HepG2 (cell line): ENCODE measurements at regions not wholly inside any gene's neighbourhood (a gene's known extent, or its start where the extent isn't known, plus 50 kb on each side); places are given as distances from the start of the nearest gene placed in this dataset.

Experiments used
- ATAC-seq: fragments of 200-7000 bp; cut with Tn5 transposase; 3 replicates; pipeline ENCODE4 v1.9.1; 2020; ENCODE audit warnings: mild to moderate bottlenecking, moderate library complexity
- BruUV-seq: library from RNA; stranded (reverse); fragments of 400-500 nt; replicated peaks from 2 replicates; lab custom pipeline; 2021; lab: Mats Ljungman, UMichigan
- CTCF ChIA-PET: fragments of 300-600 bp; formaldehyde crosslinking; extraction: SDS; loops from one replicate; lab custom pipeline; 2021; ENCODE audit warnings: low total read pairs, inconsistent platforms, low intra/inter-chr PET ratio; lab: Yijun Ruan, JAX
- POLR2A ChIA-PET: fragments of 350-600 bp; sonication (Branson Sonifier 250); formaldehyde crosslinking; loops from one replicate; lab custom pipeline; 2020; ENCODE audit warnings: antibody characterized with exemption, inconsistent platforms; lab: Yijun Ruan, JAX
- DNase-seq: peaks from one replicate; pipeline ENCODE4 v3.0.0-alpha.2; 2015; ENCODE audit warnings: low spot score
- FAIRE-seq: peaks from 3 replicates; lab custom pipeline; 2011; peaks lifted over from hg19 to GRCh38; lab: Jason Lieb, UNC
- H2AFZ ChIP-seq: one replicate; pipeline ENCODE4 v1.6.1; 2011; ENCODE audit warnings: low read length, inconsistent platforms
- H3K27ac ChIP-seq: fragments of 300-600 bp; 3 replicates; pipeline ENCODE4 v1.8.0; 2011; ENCODE audit warnings: mixed run types, mild to moderate bottlenecking, mixed read lengths, low read length, inconsistent platforms; ENCODE audit not compliant: insufficient read depth; ENCODE audit errors: extremely low read length
- H3K27me3 ChIP-seq, 2 experiments: fragments of 200-600 bp in 1 of 2; 2 replicates in 1 of 2; 3 replicates in 1 of 2; pipeline versions ENCODE4 v1.6.0 to v1.8.0; 2011; ENCODE audit warnings: low read length in 2 of 2, mild to moderate bottlenecking in 2 of 2, moderate library complexity in 2 of 2, inconsistent platforms in 1 of 2; ENCODE audit not compliant: insufficient read depth in 2 of 2, control insufficient read depth in 1 of 2
- H3K36me3 ChIP-seq, 2 experiments: fragments of 200-600 bp in 1 of 2; replicated peaks in 1 of 2; 2 replicates in 1 of 2; 3 replicates in 1 of 2; pipeline versions ENCODE4 v1.5.1 to v1.8.0; 2011; ENCODE audit warnings: low read length in 2 of 2, inconsistent platforms in 1 of 2; ENCODE audit not compliant: insufficient read depth in 2 of 2, control insufficient read depth in 1 of 2
- H3K4me1 ChIP-seq: 2 replicates; pipeline ENCODE4 v1.5.1; 2012; ENCODE audit warnings: low read length, inconsistent platforms; ENCODE audit not compliant: insufficient read depth
- H3K4me2 ChIP-seq: 2 replicates; pipeline ENCODE4 v1.6.0; 2011; ENCODE audit warnings: low read depth, low read length, inconsistent platforms
- H3K4me3 ChIP-seq, 3 experiments: fragments of 200-600 bp in 1 of 3; sonication (generic), shearing (Covaris generic) in 1 of 3; replicated peaks in 1 of 3; 2 replicates each; pipeline ENCODE4 v1.5.1; 2011 to 2016; ENCODE audit warnings: low read length in 3 of 3, inconsistent platforms in 2 of 3, low read depth in 2 of 3, mild to moderate bottlenecking in 2 of 3, control low read depth in 1 of 3, mixed read lengths in 1 of 3; ENCODE audit not compliant: insufficient read depth in 1 of 3
- H3K79me2 ChIP-seq: one replicate; pipeline ENCODE4 v1.6.1; 2011; ENCODE audit warnings: low read length, inconsistent platforms; ENCODE audit not compliant: insufficient read depth
- H3K9ac ChIP-seq: 2 replicates; pipeline ENCODE4 v1.6.0; 2011; ENCODE audit warnings: mild to moderate bottlenecking, low read depth, low read length, inconsistent platforms; ENCODE audit not compliant: insufficient read depth
- H3K9me3 ChIP-seq: 2 replicates; pipeline ENCODE4 v1.5.1; 2012; ENCODE audit warnings: mild to moderate bottlenecking, low read length
- H4K20me1 ChIP-seq: 2 replicates; pipeline ENCODE4 v1.6.0; 2011; ENCODE audit warnings: inconsistent platforms, mild to moderate bottlenecking, low read length, moderate library complexity; ENCODE audit not compliant: insufficient read depth
- AHR ChIP-seq: IDR thresholded peaks from 2 replicates; pipeline ENCODE4 v1.6.1; 2018; ENCODE audit warnings: missing genetic modification reagents, missing compliant biosample characterization
- BORCS8-MEF2B ChIP-seq: sonication (generic); formaldehyde crosslinking; IDR thresholded peaks from 2 replicates; pipeline ENCODE4 v1.8.0; 2022; ENCODE audit warnings: mild to moderate bottlenecking, missing genetic modification reagents
- HNRNPLL ChIP-seq: fragments of 200-400 bp; formaldehyde crosslinking; IDR thresholded peaks from 2 replicates; pipeline ENCODE4 v1.6.1; 2017; ENCODE audit warnings: mild to moderate bottlenecking, low read depth, low read length; ENCODE audit not compliant: poor library complexity, severe bottlenecking
- IKZF1 ChIP-seq: fragments of 450-650 bp; IDR thresholded peaks from 2 replicates; pipeline ENCODE4 v1.7.1; 2016
- NAIF1 ChIP-seq: sonication (generic); formaldehyde crosslinking; IDR thresholded peaks from 2 replicates; pipeline ENCODE4 v1.5.0; 2020; ENCODE audit warnings: mild to moderate bottlenecking, missing genetic modification reagents, borderline replicate concordance
- POLR2AphosphoS2 ChIP-seq: IDR thresholded peaks from 2 replicates; pipeline ENCODE4 v1.6.1; 2011; ENCODE audit warnings: low read depth, low read length, improper control_type of control experiment
- RBAK ChIP-seq: sonication (generic); formaldehyde crosslinking; IDR thresholded peaks from 2 replicates; pipeline ENCODE4 v1.5.1; 2020; ENCODE audit warnings: mild to moderate bottlenecking, missing genetic modification reagents
- ZFP82 ChIP-seq: sonication (generic); formaldehyde crosslinking; IDR thresholded peaks from 2 replicates; pipeline ENCODE4 v1.5.1; 2020; ENCODE audit warnings: mild to moderate bottlenecking, missing genetic modification reagents, borderline replicate concordance
- ZNF343 ChIP-seq: sonication (generic); formaldehyde crosslinking; IDR thresholded peaks from 2 replicates; pipeline ENCODE4 v1.4.0; 2020; ENCODE audit warnings: mild to moderate bottlenecking, missing genetic modification reagents
- ZNF350 ChIP-seq: sonication (generic); formaldehyde crosslinking; IDR thresholded peaks from 2 replicates; pipeline ENCODE4 v1.4.0; 2020; ENCODE audit warnings: mild to moderate bottlenecking, low read depth, missing genetic modification reagents, borderline replicate concordance
- ZNF713 ChIP-seq: sonication (generic); formaldehyde crosslinking; IDR thresholded peaks from 2 replicates; pipeline ENCODE4 v1.4.0; 2020; ENCODE audit warnings: mild to moderate bottlenecking, missing genetic modification reagents
- ZNF766 ChIP-seq: sonication (generic); formaldehyde crosslinking; IDR thresholded peaks from 2 replicates; pipeline ENCODE4 v1.5.0; 2020; ENCODE audit warnings: missing genetic modification reagents, borderline replicate concordance
- ZNF792 ChIP-seq: IDR thresholded peaks from 2 replicates; pipeline ENCODE4 v1.6.1; 2016
- ZNF841 ChIP-seq: sonication (generic); formaldehyde crosslinking; IDR thresholded peaks from 2 replicates; pipeline ENCODE4 v1.8.1; 2023; ENCODE audit warnings: missing genetic modification reagents, borderline replicate concordance
- ZNF883 ChIP-seq: sonication (generic); formaldehyde crosslinking; IDR thresholded peaks from 2 replicates; pipeline ENCODE4 v1.5.1; 2020; ENCODE audit warnings: mild to moderate bottlenecking, missing genetic modification reagents; ENCODE audit errors: not compliant biosample characterization
- WGBS: methylation state at CpG from one replicate; pipeline ENCODE4 v1.1.6; 2017; ENCODE audit warnings: low lambda C conversion rate; 5-methylcytosine and 5-hydroxymethylcytosine counted together
- in situ Hi-C: cut with HindIII; loops from 2 replicates; pipeline ENCODE4 v1.10.0; 2017; ENCODE audit warnings: low pct_unique_long_range_greater_than_20kb; ENCODE audit not compliant: extremely low pct_ligation_motif_present
- intact Hi-C: fragments of 100-400 bp; cut with micrococcal nuclease; formaldehyde crosslinking; loops from one replicate; pipeline ENCODE4 v1.10.0; 2022; ENCODE audit not compliant: unreplicated experiment
- TF ChIP-seq, protein P1 (sequence below): sonication (generic); formaldehyde crosslinking; IDR thresholded peaks from 2 replicates; pipeline ENCODE4 v1.8.1; 2023; ENCODE audit warnings: mild to moderate bottlenecking, missing genetic modification reagents
- TF ChIP-seq, protein P2 (sequence below): sonication (generic); formaldehyde crosslinking; IDR thresholded peaks from 2 replicates; pipeline ENCODE4 v1.4.0; 2020; ENCODE audit warnings: missing genetic modification reagents, borderline replicate concordance

DNA sequence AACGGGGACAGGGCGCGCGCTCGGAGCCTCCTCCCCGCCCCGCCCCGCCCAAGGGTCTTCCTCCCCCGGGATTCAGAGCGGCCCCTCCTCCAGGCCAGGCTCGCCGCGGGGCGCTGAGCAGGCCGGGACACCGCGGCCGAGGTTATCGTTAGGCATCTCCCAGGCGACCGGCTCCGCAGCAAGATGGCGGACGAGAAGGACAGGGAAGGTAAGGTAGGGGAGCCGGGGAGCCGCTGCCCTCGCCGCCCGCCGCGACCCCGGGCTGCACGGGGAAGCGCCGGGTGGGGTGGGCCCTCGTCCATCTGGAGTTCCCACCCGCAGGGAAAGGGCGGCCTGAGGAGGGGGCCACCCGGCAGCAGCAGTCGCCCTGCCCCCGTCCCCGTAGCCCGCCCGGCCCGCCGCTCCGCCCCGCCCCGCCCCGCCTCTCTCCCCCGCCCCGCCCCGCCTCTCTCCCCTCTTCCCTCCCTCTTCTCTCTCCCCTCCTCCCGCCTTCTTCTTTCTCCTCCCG is 105.9 kb upstream of the HNRNPU start (continued):
- TF ChIP-seq NAIF1 (CRISPR knock-in tag) (0 out of 2 replicates have a peak, but pooled peaks have one; percentile 65), ZNF713 (CRISPR knock-in tag) (no peak), POLR2AphosphoS2 (no peak), AHR (no peak), ZNF841 (0 out of 2 replicates have a peak, but pooled peaks have one; percentile 8), IKZF1 (no peak), ZNF350 (CRISPR knock-in tag) (no peak)
- TF ChIP-seq, protein P1, sequence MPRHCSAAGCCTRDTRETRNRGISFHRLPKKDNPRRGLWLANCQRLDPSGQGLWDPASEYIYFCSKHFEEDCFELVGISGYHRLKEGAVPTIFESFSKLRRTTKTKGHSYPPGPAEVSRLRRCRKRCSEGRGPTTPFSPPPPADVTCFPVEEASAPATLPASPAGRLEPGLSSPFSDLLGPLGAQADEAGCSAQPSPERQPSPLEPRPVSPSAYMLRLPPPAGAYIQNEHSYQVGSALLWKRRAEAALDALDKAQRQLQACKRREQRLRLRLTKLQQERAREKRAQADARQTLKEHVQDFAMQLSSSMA, result no peak

DNA sequence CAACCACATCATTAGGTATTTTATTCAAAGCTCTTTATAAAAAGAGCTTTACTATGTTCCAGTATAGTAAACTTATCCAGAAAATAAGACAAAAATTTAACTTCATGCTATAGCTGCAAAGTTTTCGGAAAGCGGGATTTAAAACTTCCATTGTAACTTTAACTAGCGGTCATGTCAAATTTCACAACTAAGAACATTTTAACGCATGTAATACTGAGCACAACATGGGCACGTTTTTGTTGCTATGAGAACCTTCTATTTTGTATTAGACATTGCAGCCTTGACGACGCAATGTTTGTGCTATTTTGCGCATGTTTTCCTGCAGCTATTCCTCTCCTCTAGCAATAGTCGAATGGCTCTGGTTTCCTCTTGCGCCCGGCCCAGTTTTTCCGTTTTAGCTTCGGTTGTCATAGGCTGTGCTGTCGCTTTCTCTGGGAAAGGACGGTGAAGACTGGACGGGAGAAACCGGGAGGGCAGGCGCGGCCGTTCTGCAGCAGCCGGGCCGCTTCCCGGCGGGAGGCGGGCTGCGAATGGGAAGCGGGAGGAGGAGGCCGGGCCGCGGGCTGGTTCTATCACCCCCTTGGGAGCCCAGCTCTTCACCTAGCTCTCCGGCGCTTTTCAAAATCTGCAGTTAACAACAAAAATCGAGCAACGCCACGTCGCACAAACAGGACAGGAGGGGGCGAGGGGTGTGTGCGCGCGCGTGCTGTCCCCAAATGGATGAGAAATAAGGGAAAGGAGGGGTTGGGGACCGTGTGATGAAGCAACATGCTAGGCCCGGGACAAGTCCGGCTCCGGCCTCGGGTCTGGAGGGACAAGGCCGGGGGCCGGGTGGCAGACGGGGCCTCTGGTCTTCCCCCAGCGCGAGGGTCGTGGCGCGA is 105.3 kb upstream of the HNRNPU start:
- peak overlapping the region; percentile 65 to 75 (median 70) for H3K4me3 ChIP-seq
- no peaks in the 10 kb centered on the region; a peak in 1 of 5 replicates for H3K27me3 ChIP-seq
- ATAC-seq, result peak; percentile 69
- peaks cover 14% of the 10 kb centered on the region for H3K79me2 ChIP-seq
- POLR2A ChIA-PET, result interaction anchor here (0.7 to 3.6 kb wide), 10 partner anchors 76 to 152 kb away, joined by 3 to 21 read pairs (median 6); partner anchors contain the start of genes COX20 and HNRNPU
- intact Hi-C loops (loop anchor here (1.0 kb wide), 1 partner anchor 105 kb away; the partner anchor contains the start of gene HNRNPU), in situ Hi-C loops (loop anchor here (5.0 kb wide), 2 partner anchors 73 to 107 kb away; partner anchors contain the start of gene HNRNPU)
- no TSS peak for BruUV-seq
- peak; percentile 77 for DNase-seq
- FAIRE-seq, result peak; percentile 49
- H3K4me1 ChIP-seq, result peaks cover 34% of the 10 kb centered on the region
- H2AFZ ChIP-seq, result no peak overlapping the region
- H4K20me1 ChIP-seq, result no peaks in the 10 kb centered on the region
- H3K27ac ChIP-seq, result peak overlapping the region; percentile 98
- H3K9ac ChIP-seq, result peak overlapping the region; percentile 95
- no peaks in the 10 kb centered on the region for H3K9me3 ChIP-seq
- 2% methylated on average over 40 of the region's 54 CpGs for whole genome bisulfite sequencing
- H3K36me3 ChIP-seq, result no peaks in the 10 kb centered on the region
- CTCF ChIA-PET, result no interaction called here
- H3K4me2 ChIP-seq, result peak overlapping the region; percentile 86
- TF ChIP-seq HNRNPLL (peak; percentile 79), ZNF766 (CRISPR knock-in tag) (0 out of 2 replicates have a peak, but pooled peaks have one; percentile 11), RBAK (CRISPR knock-in tag) (no peak), ZNF883 (CRISPR knock-in tag) (peak; percentile 84), BORCS8-MEF2B (CRISPR knock-in tag) (peak; percentile 78; the same call in 1 of the 2 replicates), ZFP82 (CRISPR knock-in tag) (0 out of 2 replicates have a peak, but pooled peaks have one; percentile 1), ZNF792 (CRISPR knock-in tag) (0 out of 2 replicates have a peak, but pooled peaks have one; percentile 9), ZNF343 (CRISPR knock-in tag) (no peak)
- TF ChIP-seq, protein P2, sequence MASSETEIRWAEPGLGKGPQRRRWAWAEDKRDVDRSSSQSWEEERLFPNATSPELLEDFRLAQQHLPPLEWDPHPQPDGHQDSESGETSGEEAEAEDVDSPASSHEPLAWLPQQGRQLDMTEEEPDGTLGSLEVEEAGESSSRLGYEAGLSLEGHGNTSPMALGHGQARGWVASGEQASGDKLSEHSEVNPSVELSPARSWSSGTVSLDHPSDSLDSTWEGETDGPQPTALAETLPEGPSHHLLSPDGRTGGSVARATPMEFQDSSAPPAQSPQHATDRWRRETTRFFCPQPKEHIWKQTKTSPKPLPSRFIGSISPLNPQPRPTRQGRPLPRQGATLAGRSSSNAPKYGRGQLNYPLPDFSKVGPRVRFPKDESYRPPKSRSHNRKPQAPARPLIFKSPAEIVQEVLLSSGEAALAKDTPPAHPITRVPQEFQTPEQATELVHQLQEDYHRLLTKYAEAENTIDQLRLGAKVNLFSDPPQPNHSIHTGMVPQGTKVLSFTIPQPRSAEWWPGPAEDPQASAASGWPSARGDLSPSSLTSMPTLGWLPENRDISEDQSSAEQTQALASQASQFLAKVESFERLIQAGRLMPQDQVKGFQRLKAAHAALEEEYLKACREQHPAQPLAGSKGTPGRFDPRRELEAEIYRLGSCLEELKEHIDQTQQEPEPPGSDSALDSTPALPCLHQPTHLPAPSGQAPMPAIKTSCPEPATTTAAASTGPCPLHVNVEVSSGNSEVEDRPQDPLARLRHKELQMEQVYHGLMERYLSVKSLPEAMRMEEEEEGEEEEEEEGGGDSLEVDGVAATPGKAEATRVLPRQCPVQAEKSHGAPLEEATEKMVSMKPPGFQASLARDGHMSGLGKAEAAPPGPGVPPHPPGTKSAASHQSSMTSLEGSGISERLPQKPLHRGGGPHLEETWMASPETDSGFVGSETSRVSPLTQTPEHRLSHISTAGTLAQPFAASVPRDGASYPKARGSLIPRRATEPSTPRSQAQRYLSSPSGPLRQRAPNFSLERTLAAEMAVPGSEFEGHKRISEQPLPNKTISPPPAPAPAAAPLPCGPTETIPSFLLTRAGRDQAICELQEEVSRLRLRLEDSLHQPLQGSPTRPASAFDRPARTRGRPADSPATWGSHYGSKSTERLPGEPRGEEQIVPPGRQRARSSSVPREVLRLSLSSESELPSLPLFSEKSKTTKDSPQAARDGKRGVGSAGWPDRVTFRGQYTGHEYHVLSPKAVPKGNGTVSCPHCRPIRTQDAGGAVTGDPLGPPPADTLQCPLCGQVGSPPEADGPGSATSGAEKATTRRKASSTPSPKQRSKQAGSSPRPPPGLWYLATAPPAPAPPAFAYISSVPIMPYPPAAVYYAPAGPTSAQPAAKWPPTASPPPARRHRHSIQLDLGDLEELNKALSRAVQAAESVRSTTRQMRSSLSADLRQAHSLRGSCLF (CRISPR knock-in tag), result no peak
